Stimulated activated CD4-positive, alpha-beta T cell treated with anti-CD3 and anti-CD28 coated beads, Interleukin-12 subunit alpha, Interleukin-12 subunit beta, amount 100 ng/mL, for 48 hours (primary cell): ENCODE measurements at regions not wholly inside any gene's neighbourhood (a gene's known extent, or its start where the extent isn't known, plus 50 kb on each side); places are given as distances from the start of the nearest gene placed in this dataset.

ENCODE experiments used
- DNase-seq, 3 donors: peaks; one replicate each; pipeline ENCODE4 v3.0.0-alpha.2; 2020; ENCODE audit warnings: low read depth in 2 of 3, low spot score in 1 of 3

GRCh38 chr11:131044851-131045250 lies 128.6 kb upstream of the SNX19 start:
- no peak for DNase-seq

- no peak for DNase-seq
Observed at GRCh38 chr11:131052367-131052766, 136.1 kb upstream of the SNX19 start.

- DNase-seq = no peak
Observed at GRCh38 chr11:131056036-131056435, 139.8 kb upstream of the SNX19 start.

GRCh38 chr11:131063638-131064037 lies 147.4 kb upstream of the SNX19 start:
- DNase-seq = no peak

- peak in 2 of 3 donors; percentile 1 to 3 for DNase-seq
Observed at GRCh38 chr11:131064373-131064991, 148.2 kb upstream of the SNX19 start.

- no peak for DNase-seq
Observed at GRCh38 chr11:131065435-131066413, 149.4 kb upstream of the SNX19 start.

- DNase-seq = no peak
Observed at GRCh38 chr11:131066551-131066950, 150.3 kb upstream of the SNX19 start.

GRCh38 chr11:131070365-131070764 lies 154.1 kb upstream of the SNX19 start:
- DNase-seq = no peak

GRCh38 chr11:131073167-131073566 lies 156.9 kb upstream of the SNX19 start:
- DNase-seq = no peak

- DNase-seq = no peak
Observed at GRCh38 chr11:131074573-131074972, 158.3 kb upstream of the SNX19 start.

GRCh38 chr11:131077340-131077739 lies 161.1 kb upstream of the SNX19 start:
- no peak for DNase-seq

GRCh38 chr11:131079036-131079435 lies 162.8 kb upstream of the SNX19 start:
- no peak for DNase-seq

GRCh38 chr11:131089727-131090245 lies 173.5 kb upstream of the SNX19 start:
- DNase-seq = no peak

- no peak for DNase-seq
Observed at GRCh38 chr11:131092469-131092868, 176.2 kb upstream of the SNX19 start.

- no peak for DNase-seq
Observed at GRCh38 chr11:131094827-131095226, 178.5 kb upstream of the SNX19 start.

- DNase-seq = no peak
Observed at GRCh38 chr11:131095511-131096185, 179.4 kb upstream of the SNX19 start.

GRCh38 chr11:131099013-131099412 lies 182.7 kb upstream of the SNX19 start:
- DNase-seq = no peak

- no peak for DNase-seq
Observed at GRCh38 chr11:131099746-131100145, 183.5 kb upstream of the SNX19 start.

- DNase-seq = no peak
Observed at GRCh38 chr11:131108760-131109159, 192.5 kb upstream of the SNX19 start.

GRCh38 chr11:131109257-131109656 lies 193.0 kb upstream of the SNX19 start:
- no peak for DNase-seq

GRCh38 chr11:131109790-131110189 lies 193.5 kb upstream of the SNX19 start:
- DNase-seq = no peak

- no peak for DNase-seq
Observed at GRCh38 chr11:131111775-131112174, 195.5 kb upstream of the SNX19 start.
